Activated T-helper 1 cell treated with anti-CD3 and anti-CD28 coated beads, Interleukin-12 subunit alpha, Interleukin-12 subunit beta, Interleukin-2, Interleukin-4 antibody, amounts not matched to agents 30 ng/mL and 10 ng/mL and 1 ng/mL, durations not matched to agents 14 hours and 24 hours and 36 hours (primary cell): ENCODE measurements at regions not wholly inside any gene's neighbourhood (a gene's known extent, or its start where the extent isn't known, plus 50 kb on each side); places are given as distances from the start of the nearest gene placed in this dataset.

Experiments
- DNase-seq: peaks from one replicate; pipeline ENCODE4 v3.0.0; 2021; ENCODE audit warnings: low spot score
- H3K27ac Mint-ChIP-seq: one replicate; pipeline ENCODE4 v1.8.0; 2021; ENCODE audit warnings: mild to moderate bottlenecking, mixed read lengths
- H3K27me3 Mint-ChIP-seq: one replicate; pipeline ENCODE4 v1.8.0; 2022; ENCODE audit warnings: mild to moderate bottlenecking, moderate library complexity, mixed read lengths; ENCODE audit not compliant: insufficient read depth
- H3K36me3 Mint-ChIP-seq: one replicate; pipeline ENCODE4 v1.8.0; 2021; ENCODE audit warnings: low read depth, mixed read lengths
- H3K4me1 Mint-ChIP-seq: one replicate; pipeline ENCODE4 v1.8.0; 2021; ENCODE audit warnings: low read depth, mixed read lengths
- H3K4me3 Mint-ChIP-seq: one replicate; pipeline ENCODE4 v1.8.0; 2021; ENCODE audit warnings: mild to moderate bottlenecking, moderate library complexity, mixed read lengths
- H3K9me3 Mint-ChIP-seq: one replicate; pipeline ENCODE4 v1.8.0; 2021; ENCODE audit warnings: mixed read lengths
- intact Hi-C: fragments of 100-400 bp; cut with micrococcal nuclease; formaldehyde crosslinking; loops from one replicate; pipeline ENCODE4 v1.15.1; 2024

DNA sequence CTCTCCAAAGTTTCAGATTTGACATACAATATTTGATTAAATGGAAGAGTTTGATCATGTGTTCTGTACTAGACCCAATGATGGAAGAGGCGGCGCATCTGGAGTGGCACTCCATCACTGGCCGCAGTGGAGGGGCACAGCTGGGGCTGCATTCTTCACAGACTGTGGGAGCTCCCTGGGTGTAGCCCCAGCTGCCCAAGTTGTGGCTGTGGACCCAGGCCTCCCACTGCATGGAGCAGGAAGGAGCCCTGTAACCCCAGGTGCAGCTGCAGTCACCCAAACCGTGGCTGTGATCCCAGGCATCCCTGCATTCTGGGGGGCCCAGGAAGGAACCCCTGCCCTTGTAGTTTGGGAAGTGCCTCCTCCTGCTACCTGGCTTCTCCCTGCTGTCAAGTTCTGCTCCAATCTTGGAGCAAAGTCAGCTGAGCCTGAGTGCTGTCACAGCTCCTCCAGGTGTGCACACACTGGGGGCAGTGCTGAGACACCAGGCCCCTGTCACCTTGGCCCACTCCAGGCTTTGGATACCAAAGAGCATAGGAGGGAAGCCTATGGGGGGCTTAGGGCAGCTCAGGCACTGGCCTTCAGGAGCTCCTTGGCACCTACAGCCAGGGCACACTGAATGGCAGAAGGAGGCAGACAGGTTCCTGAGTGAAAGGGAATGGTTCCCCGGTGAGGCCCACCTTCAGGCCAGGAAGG is 651.9 kb upstream of the BCHE start:
- H3K27me3 Mint-ChIP-seq: no peaks in the 10 kb centered on the region
- H3K4me1 Mint-ChIP-seq: no peaks in the 10 kb centered on the region
- no peak overlapping the region for H3K4me3 Mint-ChIP-seq
- intact Hi-C loops: no loop called here
- H3K9me3 Mint-ChIP-seq: peaks cover 7% of the 10 kb centered on the region
- DNase-seq: no peak
- H3K27ac Mint-ChIP-seq: no peak overlapping the region
- H3K36me3 Mint-ChIP-seq: no peaks in the 10 kb centered on the region

DNA sequence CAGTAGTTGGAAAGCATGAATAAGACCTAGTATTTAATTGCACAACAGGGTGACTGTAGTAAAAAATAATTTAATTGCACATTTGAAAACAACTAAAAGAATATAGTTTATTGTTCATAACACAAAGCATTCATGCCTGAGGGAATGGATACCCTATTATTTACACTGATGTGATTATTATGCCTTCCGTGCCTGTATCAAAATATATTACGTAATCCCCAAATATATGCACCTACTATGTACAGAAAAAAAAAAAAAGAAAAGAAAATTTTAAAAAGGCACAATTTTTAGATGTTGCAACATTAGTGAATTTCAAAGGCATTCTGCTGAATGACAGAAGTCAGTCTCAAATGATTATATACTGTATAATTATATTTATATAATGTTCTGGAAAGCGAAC is 647.2 kb upstream of the BCHE start:
- intact Hi-C loops: no loop called here
- Mint-ChIP-seq H3K36me3 (no peaks in the 10 kb centered on the region), H3K4me1 (no peaks in the 10 kb centered on the region), H3K27ac (no peak overlapping the region), H3K9me3 (peaks cover 6% of the 10 kb centered on the region), H3K27me3 (no peaks in the 10 kb centered on the region), H3K4me3 (no peak overlapping the region)
- DNase-seq: no peak

DNA sequence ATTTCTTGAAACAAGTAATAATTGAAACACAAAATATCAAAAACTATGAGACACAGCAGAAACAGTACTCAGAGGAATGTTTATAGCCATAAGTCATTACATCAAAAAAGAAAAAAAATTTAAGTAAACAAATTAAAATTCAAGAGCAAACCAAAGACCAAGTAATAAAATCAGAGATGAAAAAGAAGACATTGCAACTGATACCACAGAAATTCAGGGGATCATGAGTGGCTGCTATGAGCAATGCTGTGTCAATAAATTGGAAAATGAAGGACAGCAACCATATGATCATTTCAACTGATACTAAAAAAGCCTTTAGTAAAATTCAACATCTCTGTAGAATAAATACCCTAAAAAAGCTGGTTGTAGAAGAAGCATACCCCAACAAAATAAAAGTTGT is 644.1 kb upstream of the BCHE start:
- no peaks in the 10 kb centered on the region for H3K27me3 Mint-ChIP-seq
- intact Hi-C loops: no loop called here

DNA sequence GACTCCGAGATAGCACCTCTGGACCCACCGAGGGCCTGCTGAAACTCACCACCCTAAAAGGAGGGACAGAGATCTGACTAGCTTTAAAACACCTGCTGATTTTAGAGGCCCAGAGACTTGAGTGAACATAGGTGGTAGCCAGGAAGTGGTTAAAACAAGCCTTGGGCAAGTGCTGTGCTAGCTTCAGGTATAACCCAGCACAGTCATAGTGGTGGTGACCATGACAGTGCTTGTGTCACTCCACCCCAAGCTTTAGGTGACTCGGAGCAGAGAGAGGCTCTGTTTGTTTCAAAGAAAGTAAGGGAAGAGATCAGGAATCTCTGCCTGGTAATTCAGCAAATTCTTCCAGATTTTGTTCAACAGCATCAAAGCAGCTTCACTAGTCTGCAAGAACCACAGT is 641.1 kb upstream of the BCHE start:
- no peak overlapping the region for H3K4me3 Mint-ChIP-seq
- H3K9me3 Mint-ChIP-seq: peaks cover 8% of the 10 kb centered on the region
- intact Hi-C loops: no loop called here
- H3K4me1 Mint-ChIP-seq: no peaks in the 10 kb centered on the region
- H3K36me3 Mint-ChIP-seq: no peaks in the 10 kb centered on the region
- no peak for DNase-seq
- H3K27me3 Mint-ChIP-seq: no peaks in the 10 kb centered on the region
- H3K27ac Mint-ChIP-seq: no peak overlapping the region

More for the DNA sequence above, 644.1 kb upstream of the BCHE start:
- DNase-seq: no peak
- Mint-ChIP-seq H3K27ac (no peak overlapping the region), H3K9me3 (peaks cover 6% of the 10 kb centered on the region), H3K4me1 (no peaks in the 10 kb centered on the region), H3K36me3 (no peaks in the 10 kb centered on the region), H3K4me3 (no peak overlapping the region)

DNA sequence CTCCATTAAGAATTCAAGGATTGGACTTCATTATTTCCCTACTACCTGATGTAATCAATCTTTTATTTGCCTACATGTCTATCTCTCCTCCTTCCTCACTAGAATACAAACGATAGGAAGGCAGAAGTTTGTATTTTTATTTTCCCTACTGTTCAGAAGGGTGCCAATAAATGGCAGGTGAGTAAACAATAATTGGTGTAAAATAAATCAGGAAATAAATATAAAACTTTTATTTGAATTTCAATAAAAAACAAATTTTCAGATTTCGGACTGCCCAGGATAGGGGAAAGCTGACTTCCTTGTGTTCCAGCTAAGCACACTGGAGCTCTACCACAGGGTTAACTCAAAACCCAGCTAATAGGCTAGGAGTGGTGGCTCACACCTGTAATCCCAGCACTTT is 636.3 kb upstream of the BCHE start:
- no peaks in the 10 kb centered on the region for H3K27me3 Mint-ChIP-seq
- no peak overlapping the region for H3K27ac Mint-ChIP-seq
- no peaks in the 10 kb centered on the region for H3K4me1 Mint-ChIP-seq
- no peak for DNase-seq
- no peak overlapping the region for H3K4me3 Mint-ChIP-seq
- intact Hi-C loops: no loop called here
- peaks cover 5% of the 10 kb centered on the region for H3K9me3 Mint-ChIP-seq
- no peaks in the 10 kb centered on the region for H3K36me3 Mint-ChIP-seq

DNA sequence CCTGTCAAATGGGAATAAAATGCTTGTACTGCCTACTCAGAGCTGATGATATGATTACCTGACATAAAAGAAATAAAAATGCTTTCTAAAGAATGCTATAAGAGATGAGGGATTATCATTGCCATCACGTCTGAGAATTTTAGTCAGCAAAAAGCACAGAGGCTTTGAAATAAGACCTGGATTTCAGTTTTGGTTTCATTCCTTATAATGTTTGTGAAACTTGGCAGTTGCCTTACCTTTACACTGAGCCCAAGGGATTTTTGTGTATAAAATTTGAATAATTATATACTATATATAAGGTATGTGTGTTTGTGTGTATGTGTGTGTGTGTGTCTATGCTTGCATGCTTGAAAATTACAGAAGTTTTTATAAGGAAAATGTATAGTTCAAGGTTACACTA is 634.8 kb upstream of the BCHE start:
- intact Hi-C loops: no loop called here
- Mint-ChIP-seq H3K36me3 (no peaks in the 10 kb centered on the region), H3K27ac (no peak overlapping the region), H3K4me1 (no peaks in the 10 kb centered on the region), H3K27me3 (no peaks in the 10 kb centered on the region), H3K4me3 (no peak overlapping the region), H3K9me3 (peaks cover 5% of the 10 kb centered on the region)
- no peak for DNase-seq

DNA sequence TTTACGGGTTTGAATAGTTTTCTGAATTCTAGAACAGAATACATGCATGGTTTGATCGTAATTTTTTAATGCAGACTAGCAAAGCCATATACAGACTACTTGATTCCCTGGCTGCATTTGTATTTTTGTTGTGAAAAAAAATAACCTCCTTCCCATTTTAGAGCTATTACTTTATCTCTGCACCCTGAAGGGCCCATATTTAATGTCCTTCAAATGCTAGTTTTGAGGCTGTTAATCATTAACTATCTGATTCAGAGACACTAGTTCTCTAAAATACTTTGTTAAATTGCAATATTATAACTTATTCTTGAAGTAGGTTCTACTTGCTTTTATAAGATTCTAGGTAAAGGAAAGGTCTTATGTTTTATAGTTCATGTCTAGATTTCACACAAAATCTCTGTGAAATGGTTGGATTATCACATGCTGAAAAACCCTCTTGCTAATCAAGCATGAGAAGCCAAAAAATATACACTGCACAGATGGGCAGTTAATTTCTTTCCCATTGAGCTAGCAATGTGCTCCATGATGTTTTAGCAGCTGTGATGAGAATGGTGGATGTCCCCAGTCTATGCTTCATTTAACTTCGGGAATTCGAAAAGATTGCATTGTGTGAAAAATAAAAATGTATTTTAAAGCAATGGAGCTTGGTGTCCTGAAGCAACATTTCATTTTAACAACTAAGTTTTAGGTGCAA is 634.0 kb upstream of the BCHE start:
- H3K4me1 Mint-ChIP-seq: no peaks in the 10 kb centered on the region
- DNase-seq: no peak
- H3K27me3 Mint-ChIP-seq: no peaks in the 10 kb centered on the region
- no peak overlapping the region for H3K4me3 Mint-ChIP-seq
- H3K27ac Mint-ChIP-seq: no peak overlapping the region
- no peaks in the 10 kb centered on the region for H3K36me3 Mint-ChIP-seq
- intact Hi-C loops: no loop called here
- peaks cover 5% of the 10 kb centered on the region for H3K9me3 Mint-ChIP-seq

DNA sequence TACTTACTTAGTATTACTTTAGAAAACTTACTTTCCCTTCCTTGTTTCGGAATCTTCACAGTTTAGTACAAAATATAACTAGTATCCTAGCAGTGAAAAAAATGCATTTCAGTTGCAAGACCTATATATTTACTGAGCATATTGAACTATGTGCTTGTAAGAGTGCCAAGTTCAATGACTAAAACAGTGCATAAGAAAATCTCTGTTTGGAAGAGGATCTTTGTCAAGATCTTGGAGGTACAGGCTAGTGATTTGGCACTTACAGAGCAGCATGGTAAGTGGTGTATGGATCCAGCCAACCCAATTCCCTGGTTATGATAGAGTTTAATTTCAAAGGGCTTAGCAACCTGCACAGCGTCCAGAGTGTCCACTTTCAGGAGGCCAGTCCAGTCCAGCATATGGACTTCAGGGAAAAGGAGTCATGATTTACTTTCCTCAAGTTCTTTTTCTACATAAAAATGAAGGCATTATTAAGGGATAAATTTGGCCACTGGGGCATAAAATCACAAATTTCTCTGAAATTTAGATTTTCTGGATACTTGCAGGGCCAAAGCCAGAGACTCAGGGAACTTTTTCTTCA is 625.8 kb upstream of the BCHE start:
- Mint-ChIP-seq H3K36me3 (no peaks in the 10 kb centered on the region), H3K4me3 (no peak overlapping the region), H3K4me1 (no peaks in the 10 kb centered on the region), H3K27me3 (no peaks in the 10 kb centered on the region), H3K27ac (no peak overlapping the region), H3K9me3 (peaks cover 4% of the 10 kb centered on the region)
- intact Hi-C loops: no loop called here
- DNase-seq: no peak

DNA sequence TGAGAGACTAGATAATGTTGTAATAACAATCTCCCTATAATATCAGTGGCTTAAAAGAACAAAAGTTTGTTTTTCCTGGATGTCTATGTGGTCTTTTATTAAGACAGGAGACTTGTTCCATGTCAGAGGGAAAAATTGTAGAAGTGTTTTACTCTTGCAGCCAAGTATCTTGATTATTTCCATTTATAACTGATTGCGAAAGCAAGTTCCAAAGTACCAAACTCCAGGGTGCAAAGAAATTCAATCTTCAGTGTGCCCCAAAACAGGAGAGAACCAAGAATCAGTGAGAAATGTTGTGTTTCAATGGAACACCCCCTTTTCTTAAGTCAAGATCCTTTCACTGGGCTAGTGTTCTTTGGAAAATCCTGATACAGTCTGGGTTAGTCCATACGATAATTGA is 624.4 kb upstream of the BCHE start:
- H3K36me3 Mint-ChIP-seq: no peaks in the 10 kb centered on the region
- no peak overlapping the region for H3K4me3 Mint-ChIP-seq
- no peaks in the 10 kb centered on the region for H3K27me3 Mint-ChIP-seq
- no peak overlapping the region for H3K27ac Mint-ChIP-seq
- H3K4me1 Mint-ChIP-seq: no peaks in the 10 kb centered on the region
- no peak for DNase-seq
- intact Hi-C loops: no loop called here
- H3K9me3 Mint-ChIP-seq: peaks cover 4% of the 10 kb centered on the region

DNA sequence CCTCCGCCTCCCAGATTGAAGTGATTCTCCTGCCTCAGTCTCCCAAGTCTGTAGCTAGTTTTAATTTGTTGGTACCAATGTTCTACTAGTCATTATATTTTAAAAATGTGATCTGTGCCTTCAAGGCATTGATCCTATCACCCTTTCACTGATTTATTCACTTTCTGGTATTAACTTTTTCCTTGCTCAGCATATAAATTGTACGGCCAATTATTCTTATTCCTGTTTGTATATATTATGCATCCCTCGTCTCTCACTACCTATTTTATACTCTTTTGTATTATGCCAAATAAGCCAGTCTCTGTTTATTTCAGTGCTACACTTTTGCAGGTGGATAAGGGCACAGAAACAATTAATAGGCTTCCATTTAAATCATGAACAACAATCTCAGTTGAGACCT is 620.2 kb upstream of the BCHE start:
- peaks cover 4% of the 10 kb centered on the region for H3K9me3 Mint-ChIP-seq
- no peak overlapping the region for H3K4me3 Mint-ChIP-seq
- H3K4me1 Mint-ChIP-seq: no peaks in the 10 kb centered on the region
- DNase-seq: no peak
- H3K27ac Mint-ChIP-seq: no peak overlapping the region
- intact Hi-C loops: no loop called here
- no peaks in the 10 kb centered on the region for H3K36me3 Mint-ChIP-seq
- H3K27me3 Mint-ChIP-seq: no peaks in the 10 kb centered on the region

DNA sequence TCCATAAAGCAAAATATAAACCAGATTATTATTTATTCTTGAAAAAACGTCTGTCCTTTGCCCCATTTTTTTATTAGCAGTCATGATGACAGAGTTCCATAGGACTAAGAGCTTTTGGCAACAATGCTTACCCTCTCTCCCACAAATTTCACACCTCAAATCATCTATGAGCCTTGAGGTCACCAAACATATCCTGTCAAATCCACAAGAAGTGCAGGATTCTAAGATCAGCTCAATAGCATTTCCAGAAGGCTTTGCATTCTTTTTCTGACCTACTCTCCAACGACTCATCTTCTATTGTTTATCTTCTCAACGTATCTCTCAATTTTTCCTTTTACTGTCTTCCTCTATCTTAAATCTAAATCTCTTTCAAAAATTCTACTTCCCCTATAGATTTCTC is 619.1 kb upstream of the BCHE start:
- no peak for DNase-seq
- Mint-ChIP-seq H3K9me3 (peaks cover 4% of the 10 kb centered on the region), H3K4me3 (no peak overlapping the region), H3K4me1 (no peaks in the 10 kb centered on the region), H3K36me3 (no peaks in the 10 kb centered on the region), H3K27me3 (no peaks in the 10 kb centered on the region), H3K27ac (no peak overlapping the region)
- intact Hi-C loops: no loop called here

DNA sequence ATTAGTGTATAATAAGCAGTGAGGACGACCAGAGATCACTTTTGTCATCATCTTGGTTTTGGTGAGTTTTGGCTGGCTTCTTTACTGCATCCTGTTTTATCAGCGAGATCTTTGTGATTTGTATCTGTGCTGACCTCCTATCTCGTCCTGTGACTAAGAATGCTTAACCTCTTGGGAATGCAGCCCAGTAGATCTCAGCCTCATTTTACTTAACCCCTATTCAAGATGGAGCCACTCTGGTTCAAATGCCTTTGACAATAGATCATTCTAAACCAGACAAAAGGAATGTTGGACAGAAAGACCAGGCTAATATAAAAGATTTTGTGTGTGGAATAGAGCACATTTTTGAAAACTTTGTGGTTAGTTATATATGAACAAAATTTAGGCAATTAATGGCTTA is 618.5 kb upstream of the BCHE start:
- intact Hi-C loops: no loop called here
- H3K27ac Mint-ChIP-seq: no peak overlapping the region

DNA sequence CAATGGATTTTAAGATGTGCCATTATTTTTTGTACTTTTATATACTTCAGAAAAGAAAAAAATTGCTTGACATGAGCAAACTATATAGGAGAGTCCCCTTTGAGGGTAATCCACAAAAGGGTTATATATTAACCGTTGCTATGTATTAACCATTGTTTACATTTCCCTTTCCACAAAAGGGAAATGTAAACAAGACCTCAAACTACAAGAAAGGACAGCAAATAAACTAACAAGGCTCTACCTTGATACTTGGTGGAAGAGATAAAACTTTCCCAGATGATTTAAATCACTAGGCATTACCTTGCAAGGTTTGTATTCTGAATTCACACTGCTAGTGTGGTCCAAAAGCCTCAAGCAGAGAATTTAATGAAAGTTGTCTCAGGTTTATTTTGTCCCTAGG is 616.3 kb upstream of the BCHE start:
- no peaks in the 10 kb centered on the region for H3K4me1 Mint-ChIP-seq
- H3K27ac Mint-ChIP-seq: no peak overlapping the region
- H3K36me3 Mint-ChIP-seq: no peaks in the 10 kb centered on the region
- DNase-seq: no peak
- H3K4me3 Mint-ChIP-seq: no peak overlapping the region
- no peaks in the 10 kb centered on the region for H3K27me3 Mint-ChIP-seq
- no peaks in the 10 kb centered on the region for H3K9me3 Mint-ChIP-seq
- intact Hi-C loops: no loop called here

More for the DNA sequence above, 618.5 kb upstream of the BCHE start:
- Mint-ChIP-seq H3K9me3 (peaks cover 4% of the 10 kb centered on the region), H3K27me3 (no peaks in the 10 kb centered on the region), H3K4me1 (no peaks in the 10 kb centered on the region), H3K36me3 (no peaks in the 10 kb centered on the region), H3K4me3 (no peak overlapping the region)
- no peak for DNase-seq
